Breast epithelium (tissue), 4 donors: ENCODE measurements at regions not wholly inside any gene's neighbourhood (a gene's known extent, or its start where the extent isn't known, plus 50 kb on each side); places are given as distances from the start of the nearest gene placed in this dataset.

Experiments used
- DNase-seq, 2 donors: peaks; one replicate each; pipeline ENCODE4 v3.0.0-alpha.2; 2019; ENCODE audit warnings: low spot score in 2 of 2
- H3K27ac ChIP-seq, 2 donors: fragments of 200-600 bp; sonication (generic) in 1 of 2; one replicate each; pipeline ENCODE4 v1.5.1; 2016 to 2019; ENCODE audit warnings: mild to moderate bottlenecking in 1 of 2
- H3K27me3 ChIP-seq, 2 donors: fragments of 200-600 bp; sonication (generic) in 1 of 2; one replicate each; pipeline versions ENCODE4 v1.5.1 to v1.6.0; 2017 to 2019; ENCODE audit warnings: control low read depth in 1 of 2, mild to moderate bottlenecking in 1 of 2
- H3K36me3 ChIP-seq: fragments of 200-600 bp; one replicate; pipeline ENCODE4 v1.5.1; 2019
- H3K4me1 ChIP-seq, 2 donors: fragments of 200-600 bp; sonication (generic); one replicate each; pipeline ENCODE4 v1.5.1; 2016 to 2019; ENCODE audit warnings: control low read depth in 1 of 2
- H3K4me3 ChIP-seq, 3 donors: fragments of 200-600 bp; sonication (generic); 1 replicate in 2 of 3; 2 replicates in 1 of 3; pipeline ENCODE4 v1.5.1; 2016 to 2019; ENCODE audit warnings: mild to moderate bottlenecking in 3 of 3, moderate library complexity in 2 of 3
- H3K9me3 ChIP-seq, 2 donors: fragments of 200-600 bp; sonication (generic) in 1 of 2; one replicate each; pipeline ENCODE4 v1.5.1; 2016 to 2019; ENCODE audit warnings: control low read depth in 1 of 2
- CTCF ChIP-seq, 3 donors: fragments of 450-650 bp; IDR thresholded peaks; one replicate each; pipeline ENCODE4 v1.5.1; 2016 to 2017; ENCODE audit warnings: antibody characterized with exemption in 3 of 3, mild to moderate bottlenecking in 3 of 3, moderate library complexity in 3 of 3
- POLR2A ChIP-seq: fragments of 450-650 bp; IDR thresholded peaks from one replicate; pipeline ENCODE4 v1.6.1; 2016; ENCODE audit warnings: antibody characterized with exemption, mild to moderate bottlenecking, moderate library complexity
- POLR2AphosphoS5 ChIP-seq, 3 donors: sonication (generic); formaldehyde crosslinking; IDR thresholded peaks; one replicate each; pipeline ENCODE4 v1.6.1; 2017; ENCODE audit warnings: antibody characterized with exemption in 3 of 3
- intact Hi-C: fragments of 100-400 bp; cut with DNase I; formaldehyde crosslinking; loops from one replicate; pipeline ENCODE4 v1.15.1; 2023; ENCODE audit warnings: low total_unique reads

GRCh38 chr20:47863315-47863965 lies 78.2 kb upstream of the SULF2 start:
- Histone ChIP-seq H3K27ac (no peak overlapping the region), H3K36me3 (no peaks in the 10 kb centered on the region), H3K4me1 (no peaks in the 10 kb centered on the region), H3K4me3 (no peak overlapping the region), H3K9me3 (peaks cover 0 to 5% of the 10 kb centered on the region in 2 donors), H3K27me3 (peaks cover 0 to 7% of the 10 kb centered on the region in 2 donors)
- intact Hi-C loops, result no loop called here
- TF ChIP-seq CTCF (IDR thresholded peaks at IDR 0.05) (no peak), POLR2AphosphoS5 (IDR thresholded peaks at IDR 0.05) (no peak), POLR2A (no peak)
- DNase-seq, result no peak

- H3K27me3 ChIP-seq, result peaks cover 0 to 7% of the 10 kb centered on the region in 2 donors
- H3K4me1 ChIP-seq, result no peaks in the 10 kb centered on the region
- peaks cover 0 to 5% of the 10 kb centered on the region in 2 donors for H3K9me3 ChIP-seq
- no peak for DNase-seq
- intact Hi-C loops, result no loop called here
- H3K36me3 ChIP-seq, result no peaks in the 10 kb centered on the region
- H3K4me3 ChIP-seq, result no peak overlapping the region
- TF ChIP-seq CTCF (IDR thresholded peaks at IDR 0.05) (no peak), POLR2AphosphoS5 (IDR thresholded peaks at IDR 0.05) (no peak), POLR2A (no peak)
- H3K27ac ChIP-seq, result no peak overlapping the region
Measured at GRCh38 chr20:47862574-47863240, 77.4 kb upstream of the SULF2 start.

DNA sequence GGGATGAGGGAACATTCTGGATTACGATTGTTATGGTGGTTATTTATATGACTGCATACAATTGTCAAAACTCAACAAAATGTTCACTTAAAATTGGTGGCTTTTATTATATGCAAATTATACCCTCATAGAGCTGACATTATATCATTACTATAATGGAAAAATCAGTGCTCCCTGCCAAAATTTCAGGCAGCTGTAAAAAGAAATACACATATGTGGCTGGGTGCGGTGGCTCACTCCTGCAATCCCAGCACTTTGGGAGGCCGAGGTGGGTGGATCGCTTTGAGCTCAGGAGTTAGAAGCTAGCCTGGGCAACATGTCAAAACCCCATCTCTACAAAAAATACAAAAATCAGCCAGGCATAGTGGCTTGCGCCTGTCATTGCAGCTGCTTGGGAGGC lies 75.8 kb upstream of the SULF2 start:
- no peak for DNase-seq
- H3K4me1 ChIP-seq, result peaks cover 0 to 5% of the 10 kb centered on the region in 2 donors
- H3K9me3 ChIP-seq, result peaks cover 0 to 5% of the 10 kb centered on the region in 2 donors
- H3K27ac ChIP-seq, result no peak overlapping the region
- intact Hi-C loops, result no loop called here
- H3K36me3 ChIP-seq, result no peaks in the 10 kb centered on the region
- no peak overlapping the region for H3K4me3 ChIP-seq
- no peaks in the 10 kb centered on the region for H3K27me3 ChIP-seq
- TF ChIP-seq CTCF (IDR thresholded peaks at IDR 0.05), result no peak
- TF ChIP-seq POLR2AphosphoS5 (IDR thresholded peaks at IDR 0.05), result no peak
- TF ChIP-seq POLR2A, result no peak

GRCh38 chr20:47860049-47860830 lies 75.0 kb upstream of the SULF2 start:
- no peak for TF ChIP-seq POLR2A
- no peak for TF ChIP-seq CTCF (IDR thresholded peaks at IDR 0.05)
- TF ChIP-seq POLR2AphosphoS5 (IDR thresholded peaks at IDR 0.05), result no peak
- Histone ChIP-seq H3K27ac (no peak overlapping the region), H3K27me3 (no peaks in the 10 kb centered on the region), H3K36me3 (no peaks in the 10 kb centered on the region), H3K4me1 (peaks cover 0 to 5% of the 10 kb centered on the region in 2 donors), H3K9me3 (peaks cover 0 to 5% of the 10 kb centered on the region in 2 donors), H3K4me3 (no peak overlapping the region)
- DNase-seq, result no peak
- intact Hi-C loops, result no loop called here

DNA sequence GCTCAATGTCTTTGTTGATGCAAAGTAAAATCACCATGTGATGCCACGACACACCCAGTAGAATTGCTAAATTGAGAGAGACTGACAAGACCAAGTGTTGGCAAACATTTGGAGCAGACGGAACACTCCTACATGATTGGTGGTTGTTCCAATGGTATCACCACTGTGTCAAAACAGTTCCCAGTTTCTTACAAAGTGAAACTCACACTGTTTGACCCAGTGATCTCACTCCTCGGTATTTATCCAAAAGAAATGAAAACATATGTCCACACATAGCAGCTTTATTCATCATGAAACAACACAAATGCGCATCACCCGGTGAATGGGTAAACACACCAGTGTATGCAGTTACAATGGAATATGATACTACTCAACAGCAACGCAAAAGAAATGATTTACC lies 74.0 kb upstream of the SULF2 start:
- intact Hi-C loops, result no loop called here
- TF ChIP-seq CTCF (IDR thresholded peaks at IDR 0.05) (no peak), POLR2AphosphoS5 (IDR thresholded peaks at IDR 0.05) (no peak), POLR2A (no peak)
- Histone ChIP-seq H3K4me3 (no peak overlapping the region), H3K27ac (no peak overlapping the region), H3K27me3 (no peaks in the 10 kb centered on the region), H3K9me3 (peaks cover 0 to 10% of the 10 kb centered on the region in 2 donors), H3K36me3 (no peaks in the 10 kb centered on the region), H3K4me1 (peaks cover 0 to 5% of the 10 kb centered on the region in 2 donors)
- no peak for DNase-seq
